Trophoblast cell (in vitro differentiated cells and primary cell): ENCODE measurements at regions not wholly inside any gene's neighbourhood (a gene's known extent, or its start where the extent isn't known, plus 50 kb on each side); places are given as distances from the start of the nearest gene placed in this dataset.
"Not testable (repeated sequence)": the region's sequence is repeated elsewhere in the genome, so short reads cannot be mapped to it uniquely, and the experiment has no call there.

ENCODE experiments used
- DNase-seq, 2 donors: peaks; one replicate each; pipeline ENCODE4 v3.0.0-alpha.2; 2016
- H2AFZ ChIP-seq: 2 replicates; pipeline ENCODE4 v1.6.1; 2013; ENCODE audit warnings: low read length, moderate library complexity, mild to moderate bottlenecking; ENCODE audit not compliant: insufficient read depth, poor library complexity
- H2AK5ac ChIP-seq: 2 replicates; pipeline ENCODE4 v1.6.1; 2013; ENCODE audit warnings: mild to moderate bottlenecking, low read length
- H2BK120ac ChIP-seq: 2 replicates; pipeline ENCODE4 v1.6.1; 2013; ENCODE audit warnings: low read length, mild to moderate bottlenecking, moderate library complexity; ENCODE audit not compliant: insufficient read depth, poor library complexity
- H2BK12ac ChIP-seq: 2 replicates; pipeline ENCODE4 v1.6.1; 2013; ENCODE audit warnings: mild to moderate bottlenecking, low read length, moderate library complexity
- H2BK5ac ChIP-seq: 2 replicates; pipeline ENCODE4 v1.6.1; 2013; ENCODE audit warnings: low read length, low read depth, moderate library complexity, mild to moderate bottlenecking; ENCODE audit not compliant: poor library complexity
- H3K14ac ChIP-seq: 2 replicates; pipeline ENCODE4 v1.6.1; 2013; ENCODE audit warnings: mild to moderate bottlenecking, low read length
- H3K18ac ChIP-seq: 2 replicates; pipeline ENCODE4 v1.6.1; 2013; ENCODE audit warnings: mild to moderate bottlenecking, low read length
- H3K23ac ChIP-seq: 2 replicates; pipeline ENCODE4 v1.6.1; 2013; ENCODE audit warnings: low read length
- H3K27ac ChIP-seq: 2 replicates; pipeline ENCODE4 v1.5.1; 2013; ENCODE audit warnings: low read depth, mild to moderate bottlenecking, inconsistent platforms, low read length, moderate library complexity
- H3K27me3 ChIP-seq: 2 replicates; pipeline ENCODE4 v1.6.1; 2013; ENCODE audit warnings: inconsistent platforms, mild to moderate bottlenecking, low read length, moderate library complexity; ENCODE audit not compliant: insufficient read depth
- H3K36me3 ChIP-seq, 2 experiments: 1 replicate in 1 of 2; 2 replicates in 1 of 2; pipeline ENCODE4 v1.6.1; 2013; ENCODE audit warnings: low read length in 2 of 2, mild to moderate bottlenecking in 2 of 2, moderate library complexity in 1 of 2; ENCODE audit not compliant: insufficient read depth in 2 of 2, control insufficient read depth in 1 of 2
- H3K4ac ChIP-seq: 2 replicates; pipeline ENCODE4 v1.6.1; 2013; ENCODE audit warnings: low read depth, mild to moderate bottlenecking, low read length, moderate library complexity
- H3K4me1 ChIP-seq, 2 experiments: 1 replicate in 1 of 2; 2 replicates in 1 of 2; pipeline ENCODE4 v1.6.1; 2013; ENCODE audit warnings: low read length in 2 of 2, mild to moderate bottlenecking in 2 of 2, moderate library complexity in 1 of 2; ENCODE audit not compliant: insufficient read depth in 2 of 2, control insufficient read depth in 1 of 2
- H3K4me2 ChIP-seq: 2 replicates; pipeline ENCODE4 v1.6.1; 2013; ENCODE audit warnings: inconsistent platforms, mild to moderate bottlenecking, low read length, moderate library complexity
- H3K4me3 ChIP-seq: 2 replicates; pipeline ENCODE4 v1.5.1; 2013; ENCODE audit warnings: mild to moderate bottlenecking, low read depth, low read length, inconsistent platforms
- H3K79me1 ChIP-seq: one replicate; pipeline ENCODE4 v1.6.1; 2013; ENCODE audit warnings: low read length
- H3K79me2 ChIP-seq: 2 replicates; pipeline ENCODE4 v1.6.1; 2013; ENCODE audit warnings: low read length, mild to moderate bottlenecking; ENCODE audit not compliant: control insufficient read depth, insufficient read depth, poor library complexity
- H3K9ac ChIP-seq: 2 replicates; pipeline ENCODE4 v1.6.1; 2013; ENCODE audit warnings: mild to moderate bottlenecking, low read length
- H3K9me3 ChIP-seq: 2 replicates; pipeline ENCODE4 v1.6.1; 2013; ENCODE audit warnings: low read depth, mild to moderate bottlenecking, control low read depth, inconsistent platforms, low read length; ENCODE audit not compliant: insufficient read depth
- H4K12ac ChIP-seq: 2 replicates; pipeline ENCODE4 v1.6.1; 2013; ENCODE audit warnings: low read depth, mild to moderate bottlenecking, low read length, moderate library complexity
- H4K8ac ChIP-seq: 2 replicates; pipeline ENCODE4 v1.6.1; 2013; ENCODE audit warnings: low read depth, mild to moderate bottlenecking, low read length, moderate library complexity
- H4K91ac ChIP-seq: one replicate; pipeline ENCODE4 v1.6.1; 2013; ENCODE audit warnings: low read depth, mild to moderate bottlenecking, low read length, moderate library complexity
- WGBS: extraction: QIAGEN DNeasy Blood & Tissue Kit; methylation state at CpG from one replicate; pipeline ENCODE4 v1.1.7; 2013; ENCODE audit warnings: missing lambda C conversion rate; ENCODE audit not compliant: insufficient read length, insufficient coverage; ENCODE audit errors: extremely low coverage; 5-methylcytosine and 5-hydroxymethylcytosine counted together

- Histone ChIP-seq H3K27me3 (no peaks in the 10 kb centered on the region), H3K18ac (no peak overlapping the region), H3K4me3 (no peak overlapping the region), H2BK120ac (no peak overlapping the region), H3K4ac (no peak overlapping the region), H3K9me3 (no peaks in the 10 kb centered on the region), H4K8ac (no peak overlapping the region), H4K12ac (no peak overlapping the region), H3K4me2 (no peak overlapping the region), H3K14ac (no peak overlapping the region), H3K36me3 (no peaks in the 10 kb centered on the region), H2AK5ac (no peak overlapping the region), H2BK5ac (no peak overlapping the region), H2BK12ac (no peak overlapping the region), H2AFZ (no peak overlapping the region), H3K23ac (no peak overlapping the region), H4K91ac (no peak overlapping the region), H3K79me1 (no peaks in the 10 kb centered on the region), H3K27ac (no peak overlapping the region), H3K9ac (no peak overlapping the region), H3K4me1 (no peaks in the 10 kb centered on the region), H3K79me2 (no peaks in the 10 kb centered on the region)
- DNase-seq = no peak
These were observed 119.5 kb upstream of the RIMBP3 start for GRCh38 chr22:18731075-18731666.

GRCh38 chr22:18730410-18730809 is 118.7 kb upstream of the RIMBP3 start:
- not testable (repeated sequence) for H3K4me3 ChIP-seq, H3K23ac ChIP-seq, H3K79me1 ChIP-seq, H3K4ac ChIP-seq, H4K91ac ChIP-seq, H2BK120ac ChIP-seq, H3K36me3 ChIP-seq, H3K27ac ChIP-seq, H4K12ac ChIP-seq, H4K8ac ChIP-seq, H3K18ac ChIP-seq, H3K9me3 ChIP-seq, H3K79me2 ChIP-seq, H3K9ac ChIP-seq, H3K4me2 ChIP-seq, H2AK5ac ChIP-seq, H2BK12ac ChIP-seq, H3K4me1 ChIP-seq, H2BK5ac ChIP-seq, H3K14ac ChIP-seq, H3K27me3 ChIP-seq, H2AFZ ChIP-seq
- DNase-seq = peak; percentile 0 to 73
- no CpG with 5 or more reads among the region's 3 CpGs for WGBS
